K562 (cell line): ENCODE measurements at regions not wholly inside any gene's neighbourhood (a gene's known extent, or its start where the extent isn't known, plus 50 kb on each side); places are given as distances from the start of the nearest gene placed in this dataset.

ENCODE experiments used
- ATAC-seq: fragments of 200-7000 bp; cut with Tn5 transposase; 3 replicates; pipeline ENCODE4 v1.9.1; 2020; ENCODE audit warnings: moderate library complexity
- BruUV-seq: library from RNA; stranded (reverse); fragments of 400-500 nt; replicated peaks from 2 replicates; lab custom pipeline; 2021; lab: Mats Ljungman, UMichigan
- CTCF ChIA-PET: fragments of 300-600 bp; formaldehyde crosslinking; extraction: SDS; loops from one replicate; lab custom pipeline; 2021; ENCODE audit warnings: low intra/inter-chr PET ratio; lab: Yijun Ruan, JAX
- POLR2A ChIA-PET: fragments of 300-600, 350-650 bp; sonication (Branson Sonifier 250); formaldehyde crosslinking; extraction: SDS; loops from one replicate; lab custom pipeline; 2021; ENCODE audit warnings: antibody characterized with exemption, inconsistent platforms; lab: Yijun Ruan, JAX
- DNase-seq, 4 experiments: peaks; one replicate each; pipeline versions ENCODE4 v3.0.0 to v3.0.0-alpha.2; 2011 to 2018; ENCODE audit warnings: low spot score in 3 of 4, mixed read lengths in 3 of 4; ENCODE audit errors: extremely low read depth in 1 of 4
- FAIRE-seq: peaks from 2 replicates; lab custom pipeline; 2011; peaks lifted over from hg19 to GRCh38; lab: Jason Lieb, UNC
- H2AFZ ChIP-seq: 2 replicates; pipeline ENCODE4 v1.6.0; 2011; ENCODE audit warnings: low read depth, low read length, control low read depth, inconsistent platforms
- H3K27ac ChIP-seq: fragments of 200-600 bp; 3 replicates; pipeline ENCODE4 v1.8.0; 2011; ENCODE audit warnings: low read depth, mild to moderate bottlenecking, control low read depth, inconsistent platforms, low read length, moderate library complexity, mixed read lengths; ENCODE audit errors: extremely low read depth
- H3K27me3 ChIP-seq, 2 experiments: fragments of 300-600 bp in 1 of 2; 2 replicates in 1 of 2; 3 replicates in 1 of 2; pipeline versions ENCODE4 v1.6.0 to v1.8.0; 2011; ENCODE audit warnings: inconsistent platforms in 2 of 2, low read length in 2 of 2, mild to moderate bottlenecking in 1 of 2, mixed read lengths in 1 of 2, moderate library complexity in 1 of 2; ENCODE audit not compliant: control insufficient read depth in 2 of 2, insufficient read depth in 2 of 2
- H3K36me3 ChIP-seq: fragments of 300-600 bp; 3 replicates; pipeline ENCODE4 v1.8.0; 2011; ENCODE audit warnings: mild to moderate bottlenecking, low read length, inconsistent platforms; ENCODE audit not compliant: control insufficient read depth, insufficient read depth
- H3K4me1 ChIP-seq, 2 experiments: fragments of 200-600 bp in 1 of 2; replicated peaks in 1 of 2; 2 replicates in 1 of 2; 3 replicates in 1 of 2; pipeline versions ENCODE4 v1.5.1 to v1.8.0; 2011; ENCODE audit warnings: inconsistent platforms in 2 of 2, low read length in 2 of 2, mild to moderate bottlenecking in 1 of 2, mixed read lengths in 1 of 2, moderate library complexity in 1 of 2; ENCODE audit not compliant: control insufficient read depth in 2 of 2, insufficient read depth in 2 of 2
- H3K4me2 ChIP-seq: 2 replicates; pipeline ENCODE4 v1.6.1; 2011; ENCODE audit warnings: low read length, control low read depth, inconsistent platforms, mixed read lengths; ENCODE audit not compliant: insufficient read depth
- H3K4me3 ChIP-seq: fragments of 200-600 bp; sonication (generic), shearing (Covaris generic); 2 replicates; pipeline ENCODE4 v1.5.1; 2016; ENCODE audit warnings: control low read depth, inconsistent platforms
- H3K79me2 ChIP-seq: fragments of 200-600 bp; 3 replicates; pipeline ENCODE4 v1.8.0; 2011; ENCODE audit warnings: low read length, inconsistent platforms; ENCODE audit not compliant: control insufficient read depth, insufficient read depth
- H3K9ac ChIP-seq, 2 experiments: 2 replicates each; pipeline versions ENCODE4 v1.6.0 to v1.6.1; 2011; ENCODE audit warnings: low read depth in 2 of 2, low read length in 2 of 2, control low read depth in 1 of 2, inconsistent platforms in 1 of 2, mild to moderate bottlenecking in 1 of 2, mixed read lengths in 1 of 2; ENCODE audit not compliant: insufficient read depth in 1 of 2
- H3K9me1 ChIP-seq: one replicate; pipeline ENCODE4 v1.6.0; 2011; ENCODE audit warnings: inconsistent platforms, mild to moderate bottlenecking, low read length, moderate library complexity; ENCODE audit not compliant: control insufficient read depth, insufficient read depth
- H3K9me3 ChIP-seq: replicated peaks from 2 replicates; pipeline ENCODE4 v1.5.1; 2011; ENCODE audit warnings: low read depth, low read length, inconsistent platforms; ENCODE audit not compliant: control insufficient read depth, insufficient read depth
- H4K20me1 ChIP-seq: replicated peaks from 2 replicates; pipeline ENCODE4 v1.6.1; 2011; ENCODE audit warnings: low read length, inconsistent platforms, mixed read lengths; ENCODE audit not compliant: control insufficient read depth, insufficient read depth
- HOMEZ ChIP-seq: fragments of 250-450 bp; sonication (Bioruptor Pico); IDR thresholded peaks from 2 replicates; pipeline ENCODE4 v1.4.0; 2020; ENCODE audit warnings: mild to moderate bottlenecking, moderate library complexity
- THRB ChIP-seq: fragments of 450-650 bp; formaldehyde crosslinking; conservative IDR thresholded peaks from 2 replicates; pipeline ENCODE4 v1.4.0; 2022; ENCODE audit warnings: mild to moderate bottlenecking, missing genetic modification characterization
- USF2 ChIP-seq: sonication (generic); formaldehyde crosslinking; IDR thresholded peaks from 2 replicates; pipeline ENCODE4 v1.5.0; 2020; ENCODE audit warnings: missing genetic modification reagents
- ZBTB43 ChIP-seq: sonication (generic); formaldehyde crosslinking; IDR thresholded peaks from 2 replicates; pipeline ENCODE4 v1.8.0; 2023; ENCODE audit warnings: mild to moderate bottlenecking, missing genetic modification reagents
- ZNF263 ChIP-seq: sonication (generic); formaldehyde crosslinking; IDR thresholded peaks from 2 replicates; pipeline ENCODE4 v1.8.0; 2022; ENCODE audit warnings: mild to moderate bottlenecking, missing genetic modification reagents, borderline replicate concordance
- WGBS: fragments of 100-300 bp; shearing (Covaris generic); methylation state at CpG from one replicate; pipeline ENCODE4 v1.1.6; 2016; ENCODE audit warnings: low coverage, mixed read lengths; ENCODE audit not compliant: insufficient coverage; ENCODE audit errors: missing lambda C conversion rate; 5-methylcytosine and 5-hydroxymethylcytosine counted together
- in situ Hi-C: fragments of 300-500 bp; cut with MboI; formaldehyde crosslinking; loops from 4 replicates; pipeline ENCODE4 v1.15.0; 2018; ENCODE audit warnings: inconsistent platforms, mixed read lengths
- intact Hi-C: fragments of 100-400 bp; cut with micrococcal nuclease; formaldehyde crosslinking; loops from 2 replicates; pipeline ENCODE4 v1.14.2; 2022

- DNase-seq (no peak), FAIRE-seq (no peak), ATAC-seq (no peak)
- no peak overlapping the region for H3K9ac ChIP-seq
- no peaks in the 10 kb centered on the region for H3K4me1 ChIP-seq
- no peaks in the 10 kb centered on the region for H3K27me3 ChIP-seq
- POLR2A ChIA-PET = no interaction called here
- H3K79me2 ChIP-seq = no peaks in the 10 kb centered on the region
- H2AFZ ChIP-seq = no peak overlapping the region
- no peaks in the 10 kb centered on the region for H3K9me3 ChIP-seq
- TF ChIP-seq USF2 (no peak), ZBTB43 (CRISPR knock-in tag) (no peak), THRB (no peak), ZNF263 (CRISPR knock-in tag) (no peak), HOMEZ (CRISPR knock-in tag) (no peak)
- no peak overlapping the region for H3K27ac ChIP-seq
- no peak overlapping the region for H3K4me2 ChIP-seq
- CTCF ChIA-PET = no interaction called here
- H4K20me1 ChIP-seq = no peaks in the 10 kb centered on the region
- in situ Hi-C loops (no loop called here), intact Hi-C loops (no loop called here)
- no peaks in the 10 kb centered on the region for H3K36me3 ChIP-seq
- WGBS = 0% methylated on average over 1 of the region's 1 CpG
- no TSS peak for BruUV-seq
- no peak overlapping the region for H3K4me3 ChIP-seq
- H3K9me1 ChIP-seq = no peaks in the 10 kb centered on the region
These were observed 153.5 kb downstream of the MBL2 start for GRCh38 chr10:52619052-52619451.
